Hepatocyte (in vitro differentiated cells): ENCODE measurements at regions not wholly inside any gene's neighbourhood (a gene's known extent, or its start where the extent isn't known, plus 50 kb on each side); places are given as distances from the start of the nearest gene placed in this dataset.

Experiments
- DNase-seq: peaks from one replicate; pipeline ENCODE4 v3.0.0-alpha.2; 2016; ENCODE audit warnings: low spot score
- H2AFZ ChIP-seq: fragments of 200-600 bp; sonication (generic); 2 replicates; pipeline ENCODE4 v1.6.0; 2016; ENCODE audit warnings: antibody characterized with exemption, mild to moderate bottlenecking
- H3K27ac ChIP-seq: fragments of 200-600 bp; sonication (generic); 2 replicates; pipeline ENCODE4 v1.5.1; 2016; ENCODE audit warnings: mild to moderate bottlenecking
- H3K27me3 ChIP-seq: fragments of 200-600 bp; sonication (generic); 2 replicates; pipeline ENCODE4 v1.6.1; 2016
- H3K36me3 ChIP-seq: fragments of 200-600 bp; sonication (generic); replicated peaks from 2 replicates; pipeline ENCODE4 v1.5.1; 2016; ENCODE audit warnings: low read depth; ENCODE audit not compliant: insufficient read depth
- H3K4me1 ChIP-seq: fragments of 200-600 bp; sonication (generic); 2 replicates; pipeline ENCODE4 v1.5.1; 2016; ENCODE audit warnings: mild to moderate bottlenecking, moderate library complexity; ENCODE audit not compliant: insufficient read depth
- H3K4me2 ChIP-seq: fragments of 200-600 bp; sonication (generic); 2 replicates; pipeline ENCODE4 v1.6.0; 2016
- H3K4me3 ChIP-seq: fragments of 200-600 bp; sonication (generic); 2 replicates; pipeline ENCODE4 v1.5.1; 2016; ENCODE audit warnings: mild to moderate bottlenecking
- H3K79me2 ChIP-seq: fragments of 200-600 bp; sonication (generic); 2 replicates; pipeline ENCODE4 v1.6.0; 2017; ENCODE audit warnings: mild to moderate bottlenecking
- H3K9me2 ChIP-seq: fragments of 200-600 bp; sonication (generic); replicated peaks from 2 replicates; pipeline ENCODE4 v1.6.0; 2017; ENCODE audit warnings: mild to moderate bottlenecking; ENCODE audit not compliant: insufficient read depth
- H3K9me3 ChIP-seq: fragments of 200-600 bp; sonication (generic); 2 replicates; pipeline ENCODE4 v1.5.1; 2016; ENCODE audit warnings: low read depth, mild to moderate bottlenecking
- H4K20me1 ChIP-seq: fragments of 200-600 bp; sonication (generic); 2 replicates; pipeline ENCODE4 v1.6.0; 2016; ENCODE audit warnings: mild to moderate bottlenecking; ENCODE audit not compliant: insufficient read depth, poor library complexity, severe bottlenecking
- CTCF ChIP-seq: fragments of 200-600 bp; sonication (generic); IDR thresholded peaks from 2 replicates; pipeline ENCODE4 v1.5.1; 2016; ENCODE audit warnings: antibody characterized with exemption, mild to moderate bottlenecking; ENCODE audit not compliant: poor library complexity
- EZH2 ChIP-seq: fragments of 200-600 bp; sonication (generic); IDR thresholded peaks from 2 replicates; pipeline ENCODE4 v1.6.1; 2016; ENCODE audit warnings: antibody characterized with exemption, mild to moderate bottlenecking, borderline replicate concordance
- EZH2phosphoT487 ChIP-seq: fragments of 200-600 bp; sonication (generic); IDR thresholded peaks from one replicate; pipeline ENCODE4 v1.6.1; 2018; ENCODE audit warnings: antibody characterized with exemption, mild to moderate bottlenecking, low read depth, moderate library complexity; ENCODE audit not compliant: unreplicated experiment, severe bottlenecking
- WGBS: methylation state at CpG from one replicate; pipeline ENCODE4 v1.1.6; 2016; ENCODE audit warnings: low lambda C conversion rate; ENCODE audit errors: missing lambda C conversion rate; 5-methylcytosine and 5-hydroxymethylcytosine counted together

GRCh38 chr12:23113781-23114180 lies 488.8 kb downstream of the ETNK1 start:
- no peak overlapping the region for H3K4me2 ChIP-seq
- H2AFZ ChIP-seq, result no peak overlapping the region
- no peak overlapping the region for H3K4me3 ChIP-seq
- no peak overlapping the region for H3K27ac ChIP-seq
- H4K20me1 ChIP-seq, result no peaks in the 10 kb centered on the region
- no peaks in the 10 kb centered on the region for H3K36me3 ChIP-seq
- no peak for DNase-seq
- no peaks in the 10 kb centered on the region for H3K4me1 ChIP-seq
- no peaks in the 10 kb centered on the region for H3K9me2 ChIP-seq
- WGBS, result 64% methylated on average over 4 of the region's 4 CpGs
- no peaks in the 10 kb centered on the region for H3K27me3 ChIP-seq
- H3K79me2 ChIP-seq, result no peaks in the 10 kb centered on the region
- no peaks in the 10 kb centered on the region for H3K9me3 ChIP-seq
- TF ChIP-seq EZH2 (no peak), EZH2phosphoT487 (no peak), CTCF (no peak)

GRCh38 chr12:23115984-23116383 lies 491.0 kb downstream of the ETNK1 start:
- Histone ChIP-seq H3K79me2 (no peaks in the 10 kb centered on the region), H3K27me3 (no peaks in the 10 kb centered on the region), H3K4me1 (no peaks in the 10 kb centered on the region), H3K4me3 (no peak overlapping the region), H3K4me2 (no peak overlapping the region), H3K27ac (no peak overlapping the region), H3K36me3 (no peaks in the 10 kb centered on the region), H3K9me3 (no peaks in the 10 kb centered on the region), H3K9me2 (no peaks in the 10 kb centered on the region), H4K20me1 (no peaks in the 10 kb centered on the region), H2AFZ (no peak overlapping the region)
- 71% methylated on average over 1 of the region's 1 CpG for WGBS
- TF ChIP-seq CTCF (no peak), EZH2phosphoT487 (no peak), EZH2 (no peak)
- no peak for DNase-seq

- WGBS, result 50% methylated on average over 2 of the region's 2 CpGs
- no peaks in the 10 kb centered on the region for H4K20me1 ChIP-seq
- no peak overlapping the region for H3K27ac ChIP-seq
- no peak overlapping the region for H3K4me3 ChIP-seq
- H3K36me3 ChIP-seq, result no peaks in the 10 kb centered on the region
- no peaks in the 10 kb centered on the region for H3K4me1 ChIP-seq
- DNase-seq, result no peak
- no peaks in the 10 kb centered on the region for H3K79me2 ChIP-seq
- H3K9me2 ChIP-seq, result no peaks in the 10 kb centered on the region
- TF ChIP-seq CTCF, result no peak
- TF ChIP-seq EZH2phosphoT487, result no peak
- TF ChIP-seq EZH2, result no peak
- H3K9me3 ChIP-seq, result no peaks in the 10 kb centered on the region
- no peak overlapping the region for H2AFZ ChIP-seq
- H3K4me2 ChIP-seq, result no peak overlapping the region
- H3K27me3 ChIP-seq, result no peaks in the 10 kb centered on the region
These were observed 501.8 kb downstream of the ETNK1 start for GRCh38 chr12:23126794-23127193.

GRCh38 chr12:23127701-23128100 lies 502.7 kb downstream of the ETNK1 start:
- DNase-seq, result no peak
- H3K9me2 ChIP-seq, result no peaks in the 10 kb centered on the region
- no peaks in the 10 kb centered on the region for H3K9me3 ChIP-seq
- no peaks in the 10 kb centered on the region for H4K20me1 ChIP-seq
- no peak overlapping the region for H2AFZ ChIP-seq
- no peaks in the 10 kb centered on the region for H3K36me3 ChIP-seq
- no peaks in the 10 kb centered on the region for H3K79me2 ChIP-seq
- no peak overlapping the region for H3K4me2 ChIP-seq
- H3K4me1 ChIP-seq, result no peaks in the 10 kb centered on the region
- 89% methylated on average over 3 of the region's 3 CpGs for WGBS
- no peak overlapping the region for H3K4me3 ChIP-seq
- no peak overlapping the region for H3K27ac ChIP-seq
- H3K27me3 ChIP-seq, result no peaks in the 10 kb centered on the region
- no peak for TF ChIP-seq CTCF
- TF ChIP-seq EZH2phosphoT487, result no peak
- TF ChIP-seq EZH2, result no peak
